HepG2 (cell line): ENCODE measurements at regions not wholly inside any gene's neighbourhood (a gene's known extent, or its start where the extent isn't known, plus 50 kb on each side); places are given as distances from the start of the nearest gene placed in this dataset.

Experiments
- ATAC-seq: fragments of 200-7000 bp; cut with Tn5 transposase; 3 replicates; pipeline ENCODE4 v1.9.1; 2020; ENCODE audit warnings: mild to moderate bottlenecking, moderate library complexity
- BruUV-seq: library from RNA; stranded (reverse); fragments of 400-500 nt; replicated peaks from 2 replicates; lab custom pipeline; 2021; lab: Mats Ljungman, UMichigan
- CTCF ChIA-PET: fragments of 300-600 bp; formaldehyde crosslinking; extraction: SDS; loops from one replicate; lab custom pipeline; 2021; ENCODE audit warnings: low total read pairs, inconsistent platforms, low intra/inter-chr PET ratio; lab: Yijun Ruan, JAX
- POLR2A ChIA-PET: fragments of 350-600 bp; sonication (Branson Sonifier 250); formaldehyde crosslinking; loops from one replicate; lab custom pipeline; 2020; ENCODE audit warnings: antibody characterized with exemption, inconsistent platforms; lab: Yijun Ruan, JAX
- DNase-seq: peaks from one replicate; pipeline ENCODE4 v3.0.0-alpha.2; 2015; ENCODE audit warnings: low spot score
- FAIRE-seq: peaks from 3 replicates; lab custom pipeline; 2011; peaks lifted over from hg19 to GRCh38; lab: Jason Lieb, UNC
- H2AFZ ChIP-seq: one replicate; pipeline ENCODE4 v1.6.1; 2011; ENCODE audit warnings: low read length, inconsistent platforms
- H3K27ac ChIP-seq: fragments of 300-600 bp; 3 replicates; pipeline ENCODE4 v1.8.0; 2011; ENCODE audit warnings: mixed run types, mild to moderate bottlenecking, mixed read lengths, low read length, inconsistent platforms; ENCODE audit not compliant: insufficient read depth; ENCODE audit errors: extremely low read length
- H3K27me3 ChIP-seq, 2 experiments: fragments of 200-600 bp in 1 of 2; 2 replicates in 1 of 2; 3 replicates in 1 of 2; pipeline versions ENCODE4 v1.6.0 to v1.8.0; 2011; ENCODE audit warnings: low read length in 2 of 2, mild to moderate bottlenecking in 2 of 2, moderate library complexity in 2 of 2, inconsistent platforms in 1 of 2; ENCODE audit not compliant: insufficient read depth in 2 of 2, control insufficient read depth in 1 of 2
- H3K36me3 ChIP-seq, 2 experiments: fragments of 200-600 bp in 1 of 2; replicated peaks in 1 of 2; 2 replicates in 1 of 2; 3 replicates in 1 of 2; pipeline versions ENCODE4 v1.5.1 to v1.8.0; 2011; ENCODE audit warnings: low read length in 2 of 2, inconsistent platforms in 1 of 2; ENCODE audit not compliant: insufficient read depth in 2 of 2, control insufficient read depth in 1 of 2
- H3K4me1 ChIP-seq: 2 replicates; pipeline ENCODE4 v1.5.1; 2012; ENCODE audit warnings: low read length, inconsistent platforms; ENCODE audit not compliant: insufficient read depth
- H3K4me2 ChIP-seq: 2 replicates; pipeline ENCODE4 v1.6.0; 2011; ENCODE audit warnings: low read depth, low read length, inconsistent platforms
- H3K4me3 ChIP-seq, 3 experiments: fragments of 200-600 bp in 1 of 3; sonication (generic), shearing (Covaris generic) in 1 of 3; replicated peaks in 1 of 3; 2 replicates each; pipeline ENCODE4 v1.5.1; 2011 to 2016; ENCODE audit warnings: low read length in 3 of 3, inconsistent platforms in 2 of 3, low read depth in 2 of 3, mild to moderate bottlenecking in 2 of 3, control low read depth in 1 of 3, mixed read lengths in 1 of 3; ENCODE audit not compliant: insufficient read depth in 1 of 3
- H3K79me2 ChIP-seq: one replicate; pipeline ENCODE4 v1.6.1; 2011; ENCODE audit warnings: low read length, inconsistent platforms; ENCODE audit not compliant: insufficient read depth
- H3K9ac ChIP-seq: 2 replicates; pipeline ENCODE4 v1.6.0; 2011; ENCODE audit warnings: mild to moderate bottlenecking, low read depth, low read length, inconsistent platforms; ENCODE audit not compliant: insufficient read depth
- H3K9me3 ChIP-seq: 2 replicates; pipeline ENCODE4 v1.5.1; 2012; ENCODE audit warnings: mild to moderate bottlenecking, low read length
- H4K20me1 ChIP-seq: 2 replicates; pipeline ENCODE4 v1.6.0; 2011; ENCODE audit warnings: inconsistent platforms, mild to moderate bottlenecking, low read length, moderate library complexity; ENCODE audit not compliant: insufficient read depth
- KDM3A ChIP-seq: IDR thresholded peaks from 2 replicates; pipeline ENCODE4 v1.6.1; 2018; ENCODE audit warnings: low read depth, missing compliant biosample characterization
- MLLT10 ChIP-seq: sonication (generic); formaldehyde crosslinking; IDR thresholded peaks from 2 replicates; pipeline ENCODE4 v1.4.0; 2020; ENCODE audit warnings: missing genetic modification reagents
- NCOA5 ChIP-seq: sonication (generic); formaldehyde crosslinking; IDR thresholded peaks from 2 replicates; pipeline ENCODE4 v1.4.0; 2020; ENCODE audit warnings: missing genetic modification reagents
- NPAS2 ChIP-seq: sonication (generic); formaldehyde crosslinking; IDR thresholded peaks from 2 replicates; pipeline ENCODE4 v1.8.0; 2022; ENCODE audit warnings: mild to moderate bottlenecking, missing genetic modification reagents, borderline replicate concordance
- PHB2 ChIP-seq: fragments of 450-650 bp; IDR thresholded peaks from 2 replicates; pipeline ENCODE4 v1.6.1; 2018; ENCODE audit not compliant: partially characterized antibody
- PLSCR1 ChIP-seq: sonication (generic); formaldehyde crosslinking; IDR thresholded peaks from 2 replicates; pipeline ENCODE4 v1.5.0; 2020; ENCODE audit warnings: missing genetic modification reagents, mild to moderate bottlenecking, borderline replicate concordance
- RXRA ChIP-seq: sonication (generic); formaldehyde crosslinking; IDR thresholded peaks from 2 replicates; pipeline ENCODE4 v1.5.1; 2020; ENCODE audit warnings: missing genetic modification reagents
- SMAD3 ChIP-seq: sonication (generic); formaldehyde crosslinking; IDR thresholded peaks from 2 replicates; pipeline ENCODE4 v1.4.0; 2020; ENCODE audit warnings: missing genetic modification reagents
- SNAPC2 ChIP-seq: sonication (generic); formaldehyde crosslinking; IDR thresholded peaks from 2 replicates; pipeline ENCODE4 v1.8.1; 2022; ENCODE audit warnings: mild to moderate bottlenecking, missing genetic modification reagents
- TBX2 ChIP-seq: sonication (generic); formaldehyde crosslinking; IDR thresholded peaks from 2 replicates; pipeline ENCODE4 v1.5.0; 2020; ENCODE audit warnings: missing genetic modification reagents, mild to moderate bottlenecking, borderline replicate concordance
- ZBED4 ChIP-seq: sonication (generic); formaldehyde crosslinking; IDR thresholded peaks from 2 replicates; pipeline ENCODE4 v1.4.0; 2020; ENCODE audit warnings: missing genetic modification reagents, borderline replicate concordance
- ZKSCAN8 ChIP-seq: IDR thresholded peaks from 2 replicates; pipeline ENCODE4 v1.6.1; 2016; ENCODE audit warnings: borderline replicate concordance, missing genetic modification reagents, missing compliant biosample characterization
- ZNF136 ChIP-seq: sonication (generic); formaldehyde crosslinking; IDR thresholded peaks from 2 replicates; pipeline ENCODE4 v1.8.1; 2022; ENCODE audit warnings: low read depth, mild to moderate bottlenecking, moderate library complexity, missing genetic modification reagents
- ZNF280B ChIP-seq: sonication (generic); formaldehyde crosslinking; IDR thresholded peaks from 2 replicates; pipeline ENCODE4 v1.5.0; 2020; ENCODE audit warnings: missing genetic modification reagents, mild to moderate bottlenecking, borderline replicate concordance
- ZNF382 ChIP-seq: sonication (generic); formaldehyde crosslinking; IDR thresholded peaks from 2 replicates; pipeline ENCODE4 v1.5.0; 2020; ENCODE audit warnings: missing genetic modification reagents, mild to moderate bottlenecking, borderline replicate concordance
- ZNF468 ChIP-seq: sonication (generic); formaldehyde crosslinking; IDR thresholded peaks from 2 replicates; pipeline ENCODE4 v1.8.0; 2022; ENCODE audit warnings: mild to moderate bottlenecking, moderate library complexity, missing genetic modification reagents
- ZNF543 ChIP-seq: sonication (generic); formaldehyde crosslinking; IDR thresholded peaks from 2 replicates; pipeline ENCODE4 v1.4.0; 2020; ENCODE audit warnings: mild to moderate bottlenecking, missing genetic modification reagents
- whole genome bisulfite sequencing: methylation state at CpG from one replicate; pipeline ENCODE4 v1.1.6; 2017; ENCODE audit warnings: low lambda C conversion rate; 5-methylcytosine and 5-hydroxymethylcytosine counted together
- in situ Hi-C: cut with HindIII; loops from 2 replicates; pipeline ENCODE4 v1.10.0; 2017; ENCODE audit warnings: low pct_unique_long_range_greater_than_20kb; ENCODE audit not compliant: extremely low pct_ligation_motif_present
- intact Hi-C: fragments of 100-400 bp; cut with micrococcal nuclease; formaldehyde crosslinking; loops from one replicate; pipeline ENCODE4 v1.10.0; 2022; ENCODE audit not compliant: unreplicated experiment
- TF ChIP-seq, protein P1 (sequence below): sonication (generic); formaldehyde crosslinking; IDR thresholded peaks from 2 replicates; pipeline ENCODE4 v1.5.0; 2020; ENCODE audit warnings: missing genetic modification reagents

DNA sequence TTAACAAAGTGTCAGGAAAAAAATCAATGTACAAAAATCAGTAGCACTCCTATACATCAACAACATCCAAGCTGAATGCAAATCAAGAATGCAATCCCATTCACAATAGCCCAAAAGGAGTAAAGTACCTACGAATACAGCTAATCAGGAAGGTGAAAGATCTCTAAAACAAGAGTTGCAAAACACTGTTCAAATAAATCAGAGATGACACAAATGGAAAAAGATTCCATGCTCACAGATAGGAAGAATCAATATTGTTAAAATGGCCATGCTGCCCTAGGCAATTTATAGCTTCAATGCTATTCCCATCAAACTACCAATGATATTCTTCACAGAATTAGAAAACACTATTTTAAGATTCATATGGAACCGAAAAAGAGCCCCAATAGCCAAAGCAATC is 223.7 kb upstream of the CD96 start:
- BruUV-seq: no TSS peak
- Histone ChIP-seq H3K4me1 (no peaks in the 10 kb centered on the region), H2AFZ (no peak overlapping the region), H4K20me1 (no peaks in the 10 kb centered on the region), H3K27ac (no peak overlapping the region), H3K4me2 (no peak overlapping the region), H3K9me3 (no peaks in the 10 kb centered on the region), H3K36me3 (no peaks in the 10 kb centered on the region), H3K27me3 (no peaks in the 10 kb centered on the region), H3K9ac (no peak overlapping the region), H3K4me3 (no peak overlapping the region), H3K79me2 (no peaks in the 10 kb centered on the region)
- TF ChIP-seq SMAD3 (no peak), MLLT10 (CRISPR knock-in tag) (no peak), NPAS2 (no peak), RXRA (CRISPR knock-in tag) (no peak), NCOA5 (CRISPR knock-in tag) (no peak), ZNF468 (CRISPR knock-in tag) (no peak), ZKSCAN8 (CRISPR knock-in tag) (no peak), ZNF136 (no peak), KDM3A (CRISPR knock-in tag) (no peak), TBX2 (no peak), PLSCR1 (CRISPR knock-in tag) (no peak), SNAPC2 (CRISPR knock-in tag) (no peak), ZNF543 (CRISPR knock-in tag) (no peak), PHB2 (no peak), ZNF382 (no peak), ZBED4 (CRISPR knock-in tag) (no peak), ZNF280B (CRISPR knock-in tag) (no peak)
- TF ChIP-seq, protein P1, sequence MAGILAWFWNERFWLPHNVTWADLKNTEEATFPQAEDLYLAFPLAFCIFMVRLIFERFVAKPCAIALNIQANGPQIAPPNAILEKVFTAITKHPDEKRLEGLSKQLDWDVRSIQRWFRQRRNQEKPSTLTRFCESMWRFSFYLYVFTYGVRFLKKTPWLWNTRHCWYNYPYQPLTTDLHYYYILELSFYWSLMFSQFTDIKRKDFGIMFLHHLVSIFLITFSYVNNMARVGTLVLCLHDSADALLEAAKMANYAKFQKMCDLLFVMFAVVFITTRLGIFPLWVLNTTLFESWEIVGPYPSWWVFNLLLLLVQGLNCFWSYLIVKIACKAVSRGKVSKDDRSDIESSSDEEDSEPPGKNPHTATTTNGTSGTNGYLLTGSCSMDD (CRISPR knock-in tag): no peak
- no peak for FAIRE-seq
- WGBS: 0% methylated on average over 2 of the region's 2 CpGs
- in situ Hi-C loops (no loop called here), intact Hi-C loops (no loop called here)
- ATAC-seq: no peak
- CTCF ChIA-PET: no interaction called here
- no peak for DNase-seq
- POLR2A ChIA-PET: no interaction called here
